ENCODE measurements at regions not wholly inside any gene's neighbourhood (a gene's known extent, or its start where the extent isn't known, plus 50 kb on each side); places are given as distances from the start of the nearest gene placed in this dataset.

DNA sequence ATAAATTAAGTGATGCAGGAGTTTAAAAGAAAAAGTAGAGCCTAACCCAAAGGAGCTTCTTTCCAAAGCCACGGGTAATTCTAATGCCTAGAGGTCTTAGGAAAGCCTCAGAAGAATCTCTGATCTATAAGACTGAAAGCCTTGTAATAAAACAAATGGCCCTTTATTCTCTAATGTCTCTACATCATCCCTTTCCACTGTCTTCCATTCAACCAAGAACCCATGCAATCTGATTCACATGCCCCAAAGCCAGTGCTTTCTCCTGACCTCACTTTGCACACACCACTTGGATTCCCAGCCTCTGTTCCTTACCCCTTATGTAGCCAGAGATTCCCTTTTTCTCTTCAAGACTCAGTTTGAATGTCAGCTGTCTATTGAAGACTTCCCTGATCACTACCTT, 252.9 kb upstream of the NRSN1 start:
- Histone ChIP-seq H3K27me3 (no peaks in the 10 kb centered on the region), H3K36me3 (no peaks in the 10 kb centered on the region), H3K9me3 (no peaks in the 10 kb centered on the region), H3K4me1 (no peaks in the 10 kb centered on the region; the same call in 1 of the 2 replicates), H3K4me3 (ENCODE audit: low read depth, low read length) (no peak overlapping the region)
- TF ChIP-seq, protein P1, sequence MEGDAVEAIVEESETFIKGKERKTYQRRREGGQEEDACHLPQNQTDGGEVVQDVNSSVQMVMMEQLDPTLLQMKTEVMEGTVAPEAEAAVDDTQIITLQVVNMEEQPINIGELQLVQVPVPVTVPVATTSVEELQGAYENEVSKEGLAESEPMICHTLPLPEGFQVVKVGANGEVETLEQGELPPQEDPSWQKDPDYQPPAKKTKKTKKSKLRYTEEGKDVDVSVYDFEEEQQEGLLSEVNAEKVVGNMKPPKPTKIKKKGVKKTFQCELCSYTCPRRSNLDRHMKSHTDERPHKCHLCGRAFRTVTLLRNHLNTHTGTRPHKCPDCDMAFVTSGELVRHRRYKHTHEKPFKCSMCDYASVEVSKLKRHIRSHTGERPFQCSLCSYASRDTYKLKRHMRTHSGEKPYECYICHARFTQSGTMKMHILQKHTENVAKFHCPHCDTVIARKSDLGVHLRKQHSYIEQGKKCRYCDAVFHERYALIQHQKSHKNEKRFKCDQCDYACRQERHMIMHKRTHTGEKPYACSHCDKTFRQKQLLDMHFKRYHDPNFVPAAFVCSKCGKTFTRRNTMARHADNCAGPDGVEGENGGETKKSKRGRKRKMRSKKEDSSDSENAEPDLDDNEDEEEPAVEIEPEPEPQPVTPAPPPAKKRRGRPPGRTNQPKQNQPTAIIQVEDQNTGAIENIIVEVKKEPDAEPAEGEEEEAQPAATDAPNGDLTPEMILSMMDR (IDR thresholded peaks at IDR 0.05; ENCODE audit: low read depth, low read length) = no peak
- no peak for DNase-seq

DNA sequence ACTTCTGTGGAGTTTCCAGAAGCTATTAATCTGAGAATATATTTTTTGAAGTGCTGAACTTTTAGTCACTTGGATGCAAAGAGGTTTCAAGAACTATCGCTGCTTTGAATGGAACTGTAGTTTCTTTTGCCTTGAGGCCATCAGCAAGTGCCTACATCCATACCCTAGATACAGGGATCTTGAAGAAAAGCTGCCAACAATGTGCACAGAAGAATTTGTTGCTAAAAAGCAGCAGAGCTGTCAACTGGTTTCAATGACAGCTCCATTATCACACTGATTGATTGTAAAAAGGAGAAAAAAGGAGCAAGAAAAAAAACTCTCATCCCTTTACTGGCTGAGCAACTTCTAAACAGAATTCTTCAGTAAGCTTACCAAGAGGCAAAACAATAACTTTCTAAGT, 251.0 kb upstream of the NRSN1 start:
- no peaks in the 10 kb centered on the region for H3K27me3 ChIP-seq
- no peak for DNase-seq
- TF ChIP-seq, protein P1 (IDR thresholded peaks at IDR 0.05; ENCODE audit: low read depth, low read length) = no peak

DNA sequence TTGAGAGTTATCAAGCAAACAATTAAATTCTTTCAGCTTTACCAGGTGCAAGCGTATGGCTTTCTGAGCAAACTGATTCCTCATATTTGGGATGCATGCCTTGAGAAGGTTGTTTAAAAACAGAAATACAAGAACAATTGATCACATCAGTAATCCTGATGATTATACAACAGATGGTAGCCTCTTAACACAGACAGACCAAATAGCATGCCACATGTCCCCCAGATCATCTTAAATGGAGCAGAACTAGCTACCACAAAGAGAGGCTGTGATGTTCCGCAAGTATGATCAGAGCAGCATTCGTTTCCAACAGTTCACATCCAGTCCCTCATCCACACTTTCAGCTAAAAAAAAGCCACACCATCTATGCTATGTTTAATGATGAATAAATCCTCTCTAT, 246.2 kb upstream of the NRSN1 start:
- no peaks in the 10 kb centered on the region for H3K9me3 ChIP-seq
- H3K36me3 ChIP-seq = no peaks in the 10 kb centered on the region
- no peak for DNase-seq
- no peaks in the 10 kb centered on the region for H3K27me3 ChIP-seq
- no peak overlapping the region for H3K4me3 ChIP-seq (ENCODE audit: low read depth, low read length)
- no peaks in the 10 kb centered on the region for H3K4me1 ChIP-seq
- TF ChIP-seq, protein P1 (IDR thresholded peaks at IDR 0.05; ENCODE audit: low read depth, low read length) = no peak

More for the DNA sequence above, 251.0 kb upstream of the NRSN1 start:
- Histone ChIP-seq H3K36me3 (no peaks in the 10 kb centered on the region), H3K4me1 (no peaks in the 10 kb centered on the region; the same call in 1 of the 2 replicates), H3K4me3 (ENCODE audit: low read depth, low read length) (no peak overlapping the region), H3K9me3 (no peaks in the 10 kb centered on the region)

DNA sequence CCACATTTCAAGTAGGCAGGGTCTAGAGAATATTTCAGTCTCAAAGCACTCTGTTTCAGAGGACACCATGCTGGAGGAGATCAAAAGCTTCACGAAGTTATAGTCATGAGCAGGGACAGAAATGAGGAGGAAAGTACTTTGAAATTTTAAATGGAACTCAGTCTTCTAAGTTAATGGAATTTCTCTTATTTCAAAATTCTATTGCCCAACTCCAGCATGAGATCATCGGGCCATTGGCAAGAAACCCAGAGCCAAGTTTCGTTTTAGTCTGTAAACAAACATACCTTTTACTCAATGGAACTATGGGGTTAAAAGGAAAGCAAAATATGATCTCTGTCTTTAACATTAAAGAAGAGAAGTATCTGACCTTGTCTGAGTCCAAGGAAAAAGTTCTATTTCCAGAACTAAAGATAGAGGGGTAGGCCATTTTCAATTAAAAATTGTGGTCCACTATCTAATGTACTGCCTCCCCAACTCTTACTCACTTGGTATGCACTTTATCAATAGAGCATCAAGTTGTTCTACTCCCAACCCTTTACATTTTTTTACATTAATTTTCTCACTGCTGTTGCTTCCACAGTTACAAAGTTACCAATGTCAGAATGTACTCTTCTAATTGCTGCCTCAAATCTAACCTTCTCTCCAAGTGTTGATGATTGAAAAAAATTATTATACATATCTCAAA, 235.3 kb upstream of the NRSN1 start:
- no peaks in the 10 kb centered on the region for H3K4me1 ChIP-seq
- no peaks in the 10 kb centered on the region for H3K27me3 ChIP-seq
- TF ChIP-seq, protein P1 (IDR thresholded peaks at IDR 0.05; ENCODE audit: low read depth, low read length) = no peak
- H3K36me3 ChIP-seq = no peaks in the 10 kb centered on the region
- no peak overlapping the region for H3K4me3 ChIP-seq (ENCODE audit: low read depth, low read length)
- no peak for DNase-seq
- H3K9me3 ChIP-seq = no peaks in the 10 kb centered on the region

DNA sequence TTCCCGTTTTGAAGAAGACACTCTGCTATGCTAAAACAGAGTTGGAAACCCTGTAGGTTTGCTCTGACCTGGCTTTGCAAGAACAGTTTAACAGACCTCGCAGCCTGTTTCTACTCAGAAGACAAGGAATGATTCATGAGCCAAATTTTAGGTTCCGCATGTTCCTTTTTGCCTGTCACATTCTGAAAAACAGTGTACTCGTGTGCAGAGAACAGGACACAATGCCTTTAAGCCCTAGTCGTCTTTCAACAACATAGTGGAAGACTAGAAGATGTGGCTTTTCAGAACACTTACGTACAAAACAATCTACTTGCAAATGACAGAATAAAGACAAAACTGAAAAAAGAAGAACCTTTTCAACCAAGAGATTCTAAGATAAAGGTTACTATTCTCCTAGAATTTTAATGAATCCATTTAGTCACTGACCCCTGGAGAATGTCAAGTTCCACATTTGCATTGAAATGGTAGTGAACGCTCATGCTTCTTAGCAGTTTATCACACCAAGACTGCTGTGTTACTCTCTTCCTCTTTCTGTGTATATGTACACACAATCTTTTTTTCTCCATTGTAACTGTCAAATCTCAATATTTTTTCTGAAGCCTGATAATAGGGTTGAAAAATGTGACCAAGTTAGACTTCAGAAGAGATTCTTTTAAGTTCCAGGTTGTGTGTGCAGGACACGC, 220.7 kb upstream of the NRSN1 start:
- DNase-seq = no peak
- TF ChIP-seq, protein P1 (IDR thresholded peaks at IDR 0.05; ENCODE audit: low read depth, low read length) = no peak

DNA sequence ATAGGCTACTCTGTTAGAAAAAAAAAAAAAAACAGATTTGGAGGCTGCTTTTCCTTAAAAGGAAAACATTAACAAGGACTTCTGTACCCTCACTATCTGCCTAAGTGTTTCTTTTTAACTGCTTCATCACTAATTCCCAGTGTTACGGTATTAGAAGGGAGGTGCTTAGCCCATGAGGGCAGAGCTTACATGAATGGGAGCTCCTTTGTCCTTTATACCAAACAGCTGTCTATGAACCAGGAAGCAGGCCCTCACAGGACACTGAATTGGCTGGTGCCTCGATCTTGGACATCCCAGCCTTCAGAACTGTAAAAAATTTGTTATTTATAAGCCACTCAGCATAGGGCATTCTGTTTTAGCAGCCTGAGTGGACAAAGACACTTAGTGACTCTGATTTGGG, 215.6 kb upstream of the NRSN1 start:
- Histone ChIP-seq H3K4me3 (ENCODE audit: low read depth, low read length) (no peak overlapping the region), H3K36me3 (no peaks in the 10 kb centered on the region), H3K4me1 (no peaks in the 10 kb centered on the region), H3K27me3 (no peaks in the 10 kb centered on the region), H3K9me3 (no peaks in the 10 kb centered on the region; the same call in 1 of the 2 replicates)
- DNase-seq = no peak
- TF ChIP-seq, protein P1 (IDR thresholded peaks at IDR 0.05; ENCODE audit: low read depth, low read length) = no peak

More for the DNA sequence above, 220.7 kb upstream of the NRSN1 start:
- H3K36me3 ChIP-seq = no peaks in the 10 kb centered on the region
- no peaks in the 10 kb centered on the region for H3K4me1 ChIP-seq
- H3K27me3 ChIP-seq = no peaks in the 10 kb centered on the region
- H3K4me3 ChIP-seq (ENCODE audit: low read depth, low read length) = no peak overlapping the region
- H3K9me3 ChIP-seq = no peaks in the 10 kb centered on the region; the same call in 1 of the 2 replicates
